ENCODE measurements at regions not wholly inside any gene's neighbourhood (a gene's known extent, or its start where the extent isn't known, plus 50 kb on each side); places are given as distances from the start of the nearest gene placed in this dataset.
"Not testable (repeated sequence)": the region's sequence is repeated elsewhere in the genome, so short reads cannot be mapped to it uniquely, and the experiment has no call there.

- H3K4me1 ChIP-seq (ENCODE audit: control insufficient read depth, low read length), result no peaks in the 10 kb centered on the region
- no peaks in the 10 kb centered on the region for H3K79me2 ChIP-seq (ENCODE audit: control insufficient read depth, low read length)
- H3F3A ChIP-seq (ENCODE audit: control insufficient read depth, insufficient read depth), result no peaks in the 10 kb centered on the region
- no peak overlapping the region for H3K27ac ChIP-seq (ENCODE audit: low read depth, low read length)
- H3K27me3 ChIP-seq (ENCODE audit: control insufficient read depth, low read length), result no peaks in the 10 kb centered on the region
- H3K4me3 ChIP-seq (ENCODE audit: low read length), result no peak overlapping the region
- TF ChIP-seq, protein P1, sequence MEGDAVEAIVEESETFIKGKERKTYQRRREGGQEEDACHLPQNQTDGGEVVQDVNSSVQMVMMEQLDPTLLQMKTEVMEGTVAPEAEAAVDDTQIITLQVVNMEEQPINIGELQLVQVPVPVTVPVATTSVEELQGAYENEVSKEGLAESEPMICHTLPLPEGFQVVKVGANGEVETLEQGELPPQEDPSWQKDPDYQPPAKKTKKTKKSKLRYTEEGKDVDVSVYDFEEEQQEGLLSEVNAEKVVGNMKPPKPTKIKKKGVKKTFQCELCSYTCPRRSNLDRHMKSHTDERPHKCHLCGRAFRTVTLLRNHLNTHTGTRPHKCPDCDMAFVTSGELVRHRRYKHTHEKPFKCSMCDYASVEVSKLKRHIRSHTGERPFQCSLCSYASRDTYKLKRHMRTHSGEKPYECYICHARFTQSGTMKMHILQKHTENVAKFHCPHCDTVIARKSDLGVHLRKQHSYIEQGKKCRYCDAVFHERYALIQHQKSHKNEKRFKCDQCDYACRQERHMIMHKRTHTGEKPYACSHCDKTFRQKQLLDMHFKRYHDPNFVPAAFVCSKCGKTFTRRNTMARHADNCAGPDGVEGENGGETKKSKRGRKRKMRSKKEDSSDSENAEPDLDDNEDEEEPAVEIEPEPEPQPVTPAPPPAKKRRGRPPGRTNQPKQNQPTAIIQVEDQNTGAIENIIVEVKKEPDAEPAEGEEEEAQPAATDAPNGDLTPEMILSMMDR (IDR thresholded peaks at IDR 0.05; ENCODE audit: low read depth, low read length, poor library complexity, severe bottlenecking), result no peak
- H3K4me2 ChIP-seq (ENCODE audit: low read length), result no peak overlapping the region
- no peaks in the 10 kb centered on the region for H3K36me3 ChIP-seq (ENCODE audit: control insufficient read depth, low read length)
- H3K9me3 ChIP-seq (ENCODE audit: control insufficient read depth, insufficient read depth, low read length), result no peaks in the 10 kb centered on the region
- H4K20me1 ChIP-seq (ENCODE audit: control insufficient read depth, insufficient read depth, low read depth, low read length), result no peaks in the 10 kb centered on the region
- no peaks in the 10 kb centered on the region for H3K9me2 ChIP-seq (replicated peaks; ENCODE audit: control insufficient read depth, low read length)
Observed at GRCh38 chrX:122363112-122363795, 820.8 kb upstream of the GRIA3 start.

- not testable (repeated sequence) for H3K4me2 ChIP-seq (ENCODE audit: low read length); H3K4me3 ChIP-seq (ENCODE audit: low read length); H3K36me3 ChIP-seq (ENCODE audit: control insufficient read depth, low read length); H3K4me1 ChIP-seq (ENCODE audit: control insufficient read depth, low read length); H3F3A ChIP-seq (ENCODE audit: control insufficient read depth, insufficient read depth); H3K27me3 ChIP-seq (ENCODE audit: control insufficient read depth, low read length); H3K27ac ChIP-seq (ENCODE audit: low read depth, low read length); H3K79me2 ChIP-seq (ENCODE audit: control insufficient read depth, low read length); H3K9me2 ChIP-seq (replicated peaks; ENCODE audit: control insufficient read depth, low read length); H3K9me3 ChIP-seq (ENCODE audit: control insufficient read depth, insufficient read depth, low read length); H4K20me1 ChIP-seq (ENCODE audit: control insufficient read depth, insufficient read depth, low read depth, low read length)
Observed at GRCh38 chrX:122375533-122375932, 808.5 kb upstream of the GRIA3 start.

DNA sequence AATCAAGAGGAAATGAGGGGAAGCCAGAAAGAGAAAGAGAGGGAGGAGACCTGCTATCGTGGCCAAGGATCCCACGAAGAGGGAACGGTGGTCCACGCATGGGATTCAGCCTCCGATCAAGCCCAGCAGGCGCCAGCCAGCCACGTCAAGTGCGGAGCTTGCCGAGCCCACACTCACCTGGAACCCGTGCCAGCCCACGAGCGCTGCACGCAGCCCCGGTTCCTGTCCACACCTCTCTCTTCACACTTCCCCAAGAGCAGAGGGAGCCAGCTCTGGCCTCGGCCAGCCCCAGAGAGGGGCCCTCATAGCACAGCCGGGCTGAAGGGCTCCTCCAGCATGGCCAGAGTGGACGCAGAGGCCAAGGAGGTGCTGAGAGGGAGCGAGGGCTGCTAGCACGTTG lies 795.1 kb upstream of the GRIA3 start:
- no peak overlapping the region for H3K27ac ChIP-seq (ENCODE audit: low read depth, low read length)

DNA sequence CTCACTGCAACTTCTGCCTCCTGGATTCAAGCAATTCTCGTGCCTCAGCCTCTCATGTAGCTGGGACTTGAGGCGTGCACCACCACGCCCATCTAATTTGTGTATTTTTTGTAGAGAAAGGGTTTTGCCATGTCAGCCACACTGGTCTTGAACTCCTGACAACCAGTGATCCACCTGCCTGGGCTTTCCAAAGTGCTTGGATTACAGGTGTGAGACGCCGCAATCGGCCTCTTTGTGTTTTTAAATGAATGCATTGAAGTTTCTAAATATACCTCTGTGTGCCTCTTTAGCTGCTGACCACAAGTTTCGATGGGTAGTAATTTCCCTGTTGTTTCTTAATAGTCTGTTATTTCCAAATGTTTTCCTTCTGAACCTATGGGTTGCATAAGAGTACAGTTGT lies 765.3 kb upstream of the GRIA3 start:
- H3K4me3 ChIP-seq (ENCODE audit: low read length), result no peak overlapping the region
- H3K9me3 ChIP-seq (ENCODE audit: control insufficient read depth, insufficient read depth, low read length), result no peaks in the 10 kb centered on the region
- no peaks in the 10 kb centered on the region for H3K36me3 ChIP-seq (ENCODE audit: control insufficient read depth, low read length)
- H3K4me1 ChIP-seq (ENCODE audit: control insufficient read depth, low read length), result no peaks in the 10 kb centered on the region
- H3F3A ChIP-seq (ENCODE audit: control insufficient read depth, insufficient read depth), result no peaks in the 10 kb centered on the region
- H3K4me2 ChIP-seq (ENCODE audit: low read length), result no peak overlapping the region
- no peaks in the 10 kb centered on the region for H4K20me1 ChIP-seq (ENCODE audit: control insufficient read depth, insufficient read depth, low read depth, low read length)
- TF ChIP-seq EZH2phosphoT487 (IDR thresholded peaks at IDR 0.05; ENCODE audit: borderline replicate concordance, low read length), result no peak
- TF ChIP-seq, protein P1 (IDR thresholded peaks at IDR 0.05; ENCODE audit: low read depth, low read length, poor library complexity, severe bottlenecking), result no peak
- no peaks in the 10 kb centered on the region for H3K79me2 ChIP-seq (ENCODE audit: control insufficient read depth, low read length)
- H3K27ac ChIP-seq (ENCODE audit: low read depth, low read length), result no peak overlapping the region
- no peaks in the 10 kb centered on the region for H3K27me3 ChIP-seq (ENCODE audit: control insufficient read depth, low read length)
- no peaks in the 10 kb centered on the region for H3K9me2 ChIP-seq (replicated peaks; ENCODE audit: control insufficient read depth, low read length)

More for the DNA sequence above, 795.1 kb upstream of the GRIA3 start:
- H3K9me2 ChIP-seq (replicated peaks; ENCODE audit: control insufficient read depth, low read length), result no peaks in the 10 kb centered on the region
- no peaks in the 10 kb centered on the region for H3F3A ChIP-seq (ENCODE audit: control insufficient read depth, insufficient read depth)
- no peaks in the 10 kb centered on the region for H3K36me3 ChIP-seq (ENCODE audit: control insufficient read depth, low read length)
- no peak overlapping the region for H3K4me3 ChIP-seq (ENCODE audit: low read length)
- TF ChIP-seq EZH2phosphoT487 (IDR thresholded peaks at IDR 0.05; ENCODE audit: borderline replicate concordance, low read length), result no peak
- TF ChIP-seq, protein P1 (IDR thresholded peaks at IDR 0.05; ENCODE audit: low read depth, low read length, poor library complexity, severe bottlenecking), result no peak
- no peaks in the 10 kb centered on the region for H4K20me1 ChIP-seq (ENCODE audit: control insufficient read depth, insufficient read depth, low read depth, low read length)
- H3K9me3 ChIP-seq (ENCODE audit: control insufficient read depth, insufficient read depth, low read length), result no peaks in the 10 kb centered on the region
- no peaks in the 10 kb centered on the region for H3K79me2 ChIP-seq (ENCODE audit: control insufficient read depth, low read length)
- no peaks in the 10 kb centered on the region for H3K4me1 ChIP-seq (ENCODE audit: control insufficient read depth, low read length)
- no peaks in the 10 kb centered on the region for H3K27me3 ChIP-seq (ENCODE audit: control insufficient read depth, low read length)
- H3K4me2 ChIP-seq (ENCODE audit: low read length), result no peak overlapping the region
